GM12872 (cell line): ENCODE measurements at regions not wholly inside any gene's neighbourhood (a gene's known extent, or its start where the extent isn't known, plus 50 kb on each side); places are given as distances from the start of the nearest gene placed in this dataset.

Experiments used
- CTCF ChIP-seq: IDR thresholded peaks from 3 replicates; pipeline ENCODE4 v1.5.1; 2011; ENCODE audit warnings: low read depth, mild to moderate bottlenecking, low read length, moderate library complexity; ENCODE audit not compliant: insufficient read depth

- TF ChIP-seq CTCF = no peak
Measured at GRCh38 chr1:98181036-98181764, 260.4 kb upstream of the DPYD start.

- no peak for TF ChIP-seq CTCF
Measured at GRCh38 chr1:98179151-98179773, 258.4 kb upstream of the DPYD start.

GRCh38 chr1:98177751-98178150 is 256.9 kb upstream of the DPYD start:
- no peak for TF ChIP-seq CTCF

- no peak for TF ChIP-seq CTCF
Measured at GRCh38 chr1:98176936-98177335, 256.1 kb upstream of the DPYD start.

- no peak for TF ChIP-seq CTCF
Measured at GRCh38 chr1:98176414-98176813, 255.6 kb upstream of the DPYD start.

GRCh38 chr1:98172578-98172977 is 251.7 kb upstream of the DPYD start:
- no peak for TF ChIP-seq CTCF

GRCh38 chr1:98172022-98172421 is 251.2 kb upstream of the DPYD start:
- no peak for TF ChIP-seq CTCF
